ENCODE measurements at regions not wholly inside any gene's neighbourhood (a gene's known extent, or its start where the extent isn't known, plus 50 kb on each side); places are given as distances from the start of the nearest gene placed in this dataset.

DNA sequence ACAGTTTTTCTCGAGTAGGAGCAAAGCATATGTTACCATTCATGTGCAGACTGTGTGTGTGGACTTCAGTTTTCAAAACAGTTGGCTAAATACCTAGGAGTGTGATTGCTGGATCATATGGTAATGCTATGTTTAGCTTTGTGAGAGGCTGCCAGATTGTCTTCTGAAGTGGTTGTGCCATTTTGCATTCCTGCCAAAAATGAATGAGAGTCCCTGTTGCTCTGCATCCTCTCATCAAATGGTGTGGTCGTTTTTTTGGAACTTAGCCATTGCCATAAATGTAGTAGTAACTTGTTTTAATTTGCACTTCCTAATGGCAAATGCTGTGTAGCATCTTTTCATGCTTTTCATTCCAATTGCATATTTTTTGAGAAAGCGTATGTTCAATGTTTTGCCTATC, 77.2 kb upstream of the NDN start:
- H3K56ac ChIP-seq (ENCODE audit: insufficient read length, low read depth, low read length) = no peak overlapping the region
- H2BK5ac ChIP-seq (ENCODE audit: insufficient read length, low read length) = no peak overlapping the region
- H3K18ac ChIP-seq (ENCODE audit: insufficient read length, low read depth, low read length) = no peak overlapping the region
- H3K23ac ChIP-seq (ENCODE audit: insufficient read length, low read depth, low read length) = no peak overlapping the region
- no peak overlapping the region for H2BK15ac ChIP-seq (ENCODE audit: low read depth, low read length)
- Mint-ChIP-seq H3K27me3 (ENCODE audit: low read depth) (no peaks in the 10 kb centered on the region; the same call in none of the 2 replicates), H3K4me1 (peaks cover 8 to 13% of the 10 kb centered on the region in 2 experiments), H3K27ac (no peak overlapping the region), H3K9me3 (peaks cover 90 to 93% of the 10 kb centered on the region in 2 experiments), H3K4me3 (no peak overlapping the region), H3K36me3 (ENCODE audit: insufficient read depth in 1 of 3, low read depth in 3 of 3) (peaks cover 8 to 21% (median 10%) of the 10 kb centered on the region in 3 experiments; a peak in 6 of 7 replicates)
- H3K4me1 ChIP-seq (ENCODE audit: insufficient read depth, low read length) = no peaks in the 10 kb centered on the region
- H3K4me2 ChIP-seq (ENCODE audit: insufficient read depth, insufficient read length, low read length) = no peak overlapping the region
- no peak overlapping the region for H3K14ac ChIP-seq (ENCODE audit: insufficient read depth, low read length)
- H4K8ac ChIP-seq (replicated peaks; ENCODE audit: insufficient read length, low read depth, low read length) = no peak overlapping the region
- H3K79me2 ChIP-seq (ENCODE audit: insufficient read depth, low read length) = no peaks in the 10 kb centered on the region
- H3K9ac ChIP-seq (ENCODE audit: extremely low read depth, insufficient read length, low read length) = no peak overlapping the region
- H4K20me1 ChIP-seq (ENCODE audit: control insufficient read depth, insufficient read depth, insufficient read length) = no peaks in the 10 kb centered on the region
- H2BK120ac ChIP-seq (ENCODE audit: low read depth, low read length, poor library complexity, severe bottlenecking) = no peak overlapping the region
- H3K27ac ChIP-seq (ENCODE audit: insufficient read length, low read depth, low read length) = no peak overlapping the region
- no CpG with 5 or more reads among the region's 3 CpGs for WGBS (ENCODE audit: extremely low coverage, insufficient read length, low lambda C conversion rate)
- H4K91ac ChIP-seq (ENCODE audit: insufficient read length, low read depth, low read length) = no peak overlapping the region
- no peak overlapping the region for H2BK20ac ChIP-seq (ENCODE audit: low read depth, low read length, poor library complexity, severe bottlenecking)
- H3T11ph ChIP-seq (ENCODE audit: low read length) = no peak overlapping the region
- H2AFZ ChIP-seq (ENCODE audit: low read length) = no peak overlapping the region
- H2AK5ac ChIP-seq (ENCODE audit: insufficient read length, low read length) = no peak overlapping the region
- TF ChIP-seq, protein P1, sequence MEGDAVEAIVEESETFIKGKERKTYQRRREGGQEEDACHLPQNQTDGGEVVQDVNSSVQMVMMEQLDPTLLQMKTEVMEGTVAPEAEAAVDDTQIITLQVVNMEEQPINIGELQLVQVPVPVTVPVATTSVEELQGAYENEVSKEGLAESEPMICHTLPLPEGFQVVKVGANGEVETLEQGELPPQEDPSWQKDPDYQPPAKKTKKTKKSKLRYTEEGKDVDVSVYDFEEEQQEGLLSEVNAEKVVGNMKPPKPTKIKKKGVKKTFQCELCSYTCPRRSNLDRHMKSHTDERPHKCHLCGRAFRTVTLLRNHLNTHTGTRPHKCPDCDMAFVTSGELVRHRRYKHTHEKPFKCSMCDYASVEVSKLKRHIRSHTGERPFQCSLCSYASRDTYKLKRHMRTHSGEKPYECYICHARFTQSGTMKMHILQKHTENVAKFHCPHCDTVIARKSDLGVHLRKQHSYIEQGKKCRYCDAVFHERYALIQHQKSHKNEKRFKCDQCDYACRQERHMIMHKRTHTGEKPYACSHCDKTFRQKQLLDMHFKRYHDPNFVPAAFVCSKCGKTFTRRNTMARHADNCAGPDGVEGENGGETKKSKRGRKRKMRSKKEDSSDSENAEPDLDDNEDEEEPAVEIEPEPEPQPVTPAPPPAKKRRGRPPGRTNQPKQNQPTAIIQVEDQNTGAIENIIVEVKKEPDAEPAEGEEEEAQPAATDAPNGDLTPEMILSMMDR (conservative IDR thresholded peaks at IDR 0.05) = no peak
- peaks cover 46% of the 10 kb centered on the region for H3K9me3 ChIP-seq (ENCODE audit: control insufficient read depth, low read depth, low read length)
- H3K27me3 ChIP-seq (ENCODE audit: insufficient read depth, low read length) = no peaks in the 10 kb centered on the region
- H3K4ac ChIP-seq (ENCODE audit: low read depth, low read length) = no peak overlapping the region
- no peak overlapping the region for H4K5ac ChIP-seq (ENCODE audit: insufficient read length, low read depth, low read length)
- no peak overlapping the region for H2BK12ac ChIP-seq (ENCODE audit: insufficient read length, low read depth, low read length)
- no peaks in the 10 kb centered on the region for H3K23me2 ChIP-seq (ENCODE audit: insufficient read length, low read depth, low read length, poor library complexity, severe bottlenecking)
- DNase-seq = no peak
- H3K79me1 ChIP-seq (ENCODE audit: insufficient read depth, low read depth, low read length, poor library complexity, severe bottlenecking) = no peaks in the 10 kb centered on the region
